ENCODE measurements at regions not wholly inside any gene's neighbourhood (a gene's known extent, or its start where the extent isn't known, plus 50 kb on each side); places are given as distances from the start of the nearest gene placed in this dataset.

- Mint-ChIP-seq H3K27ac (peak overlapping the region in 2 of 3 experiments; percentile 49 to 59; a peak in 2 of 7 replicates), H3K4me1 (peaks cover 33 to 42% of the 10 kb centered on the region in 2 experiments), H3K36me3 (ENCODE audit: insufficient read depth in 1 of 3, low read depth in 3 of 3) (no peaks in the 10 kb centered on the region), H3K9me3 (peaks cover 0 to 4% of the 10 kb centered on the region in 2 experiments; a peak in 1 of 5 replicates), H3K4me3 (no peak overlapping the region), H3K27me3 (ENCODE audit: low read depth) (no peaks in the 10 kb centered on the region)
- no peak overlapping the region for H2AFZ ChIP-seq (ENCODE audit: low read length)
- H2BK15ac ChIP-seq (ENCODE audit: low read depth, low read length) = no peak overlapping the region
- no peak overlapping the region for H3K9ac ChIP-seq (ENCODE audit: extremely low read depth, insufficient read length, low read length)
- no peak overlapping the region for H4K5ac ChIP-seq (ENCODE audit: insufficient read length, low read depth, low read length)
- H2AK5ac ChIP-seq (ENCODE audit: insufficient read length, low read length) = no peak overlapping the region
- H3K27me3 ChIP-seq (ENCODE audit: insufficient read depth, low read length) = no peaks in the 10 kb centered on the region
- no peak overlapping the region for H3T11ph ChIP-seq (ENCODE audit: low read length)
- H2BK20ac ChIP-seq (ENCODE audit: low read depth, low read length, poor library complexity, severe bottlenecking) = no peak overlapping the region
- WGBS (ENCODE audit: extremely low coverage, insufficient read length, low lambda C conversion rate) = no CpG with 5 or more reads among the region's 5 CpGs
- no peak overlapping the region for H3K4me2 ChIP-seq (ENCODE audit: insufficient read depth, insufficient read length, low read length)
- H3K79me2 ChIP-seq (ENCODE audit: insufficient read depth, low read length) = no peaks in the 10 kb centered on the region
- no peak for TF ChIP-seq CTCF (conservative IDR thresholded peaks at IDR 0.05)
- H4K20me1 ChIP-seq (ENCODE audit: control insufficient read depth, insufficient read depth, insufficient read length) = no peaks in the 10 kb centered on the region
- peaks cover 8% of the 10 kb centered on the region; the same call in 1 of the 2 replicates for H3K4me1 ChIP-seq (ENCODE audit: insufficient read depth, low read length)
- H2BK5ac ChIP-seq (ENCODE audit: insufficient read length, low read length) = no peak overlapping the region
- H3K18ac ChIP-seq (ENCODE audit: insufficient read length, low read depth, low read length) = no peak overlapping the region
- no peaks in the 10 kb centered on the region for H3K23me2 ChIP-seq (ENCODE audit: insufficient read length, low read depth, low read length, poor library complexity, severe bottlenecking)
- no peak overlapping the region for H3K23ac ChIP-seq (ENCODE audit: insufficient read length, low read depth, low read length)
- H3K56ac ChIP-seq (ENCODE audit: insufficient read length, low read depth, low read length) = no peak overlapping the region
- H4K8ac ChIP-seq (replicated peaks; ENCODE audit: insufficient read length, low read depth, low read length) = no peak overlapping the region
- no peaks in the 10 kb centered on the region for H3K79me1 ChIP-seq (ENCODE audit: insufficient read depth, low read depth, low read length, poor library complexity, severe bottlenecking)
- H3K14ac ChIP-seq (ENCODE audit: insufficient read depth, low read length) = no peak overlapping the region
- no peak overlapping the region for H3K27ac ChIP-seq (ENCODE audit: insufficient read length, low read depth, low read length)
- no peak for DNase-seq
- H3K4ac ChIP-seq (ENCODE audit: low read depth, low read length) = no peak overlapping the region
- no peak overlapping the region for H2BK12ac ChIP-seq (ENCODE audit: insufficient read length, low read depth, low read length)
- no peaks in the 10 kb centered on the region for H3K9me3 ChIP-seq (ENCODE audit: control insufficient read depth, low read depth, low read length)
- no peak overlapping the region for H2BK120ac ChIP-seq (ENCODE audit: low read depth, low read length, poor library complexity, severe bottlenecking)
- H4K91ac ChIP-seq (ENCODE audit: insufficient read length, low read depth, low read length) = no peak overlapping the region
Measured at GRCh38 chr20:53826597-53827291, 233.1 kb upstream of the ZNF217 start.
